ENCODE measurements at regions not wholly inside any gene's neighbourhood (a gene's known extent, or its start where the extent isn't known, plus 50 kb on each side); places are given as distances from the start of the nearest gene placed in this dataset.
A peak's percentile ranks its signal among the peaks of the same experiment; 100 is the strongest.
"Not testable (repeated sequence)": the region's sequence is repeated elsewhere in the genome, so short reads cannot be mapped to it uniquely, and the experiment has no call there.

- Mint-ChIP-seq H3K9me3 (no peaks in the 10 kb centered on the region), H3K27ac (no peak overlapping the region), H3K4me1 (peaks cover 13% of the 10 kb centered on the region), H3K27me3 (peaks cover 5% of the 10 kb centered on the region), H3K36me3 (ENCODE audit: low read depth) (no peaks in the 10 kb centered on the region), H3K4me3 (peak overlapping the region; percentile 7)
- intact Hi-C loops (cut with micrococcal nuclease): loop anchor here (10.0 kb wide), 1 partner anchor 611 kb away; no protein-coding TSS in a partner anchor
- DNase-seq: no peak
Measured at GRCh38 chr4:86493460-86493859, 100.7 kb upstream of the PTPN13 start.

GRCh38 chr4:86496094-86497080 is 97.7 kb upstream of the PTPN13 start:
- H3K27me3 Mint-ChIP-seq: peaks cover 15% of the 10 kb centered on the region
- H3K27ac Mint-ChIP-seq: no peak overlapping the region
- H3K4me3 Mint-ChIP-seq: no peak overlapping the region
- DNase-seq: peak; percentile 77
- H3K36me3 Mint-ChIP-seq (ENCODE audit: low read depth): no peaks in the 10 kb centered on the region
- no peaks in the 10 kb centered on the region for H3K9me3 Mint-ChIP-seq
- intact Hi-C loops (cut with micrococcal nuclease): loop anchor here (5.0 to 10.0 kb wide), 2 partner anchors 101 to 608 kb away; no protein-coding TSS in a partner anchor
- peaks cover 15% of the 10 kb centered on the region for H3K4me1 Mint-ChIP-seq

- Mint-ChIP-seq H3K4me1 (peaks cover 15% of the 10 kb centered on the region), H3K27me3 (peaks cover 15% of the 10 kb centered on the region), H3K27ac (no peak overlapping the region), H3K4me3 (no peak overlapping the region), H3K9me3 (no peaks in the 10 kb centered on the region), H3K36me3 (ENCODE audit: low read depth) (no peaks in the 10 kb centered on the region)
- DNase-seq: no peak
- intact Hi-C loops (cut with micrococcal nuclease): loop anchor here (5.0 to 10.0 kb wide), 2 partner anchors 100 to 608 kb away; no protein-coding TSS in a partner anchor
Measured at GRCh38 chr4:86497131-86497530, 97.0 kb upstream of the PTPN13 start.

- H3K27me3 Mint-ChIP-seq: peaks cover 22% of the 10 kb centered on the region
- no peaks in the 10 kb centered on the region for H3K9me3 Mint-ChIP-seq
- peak; percentile 67 for DNase-seq
Measured at GRCh38 chr4:86497980-86498862, 95.9 kb upstream of the PTPN13 start.

GRCh38 chr4:86498863-86499166 is 95.3 kb upstream of the PTPN13 start:
- Mint-ChIP-seq H3K9me3 (no peaks in the 10 kb centered on the region), H3K27me3 (peaks cover 27% of the 10 kb centered on the region), H3K4me1 (peaks cover 8% of the 10 kb centered on the region), H3K36me3 (ENCODE audit: low read depth) (no peaks in the 10 kb centered on the region), H3K4me3 (no peak overlapping the region), H3K27ac (no peak overlapping the region)
- intact Hi-C loops (cut with micrococcal nuclease): loop anchor here (1.0 to 10.0 kb wide), 4 partner anchors 45 to 606 kb away; no protein-coding TSS in a partner anchor
- DNase-seq: no peak

More at GRCh38 chr4:86497980-86498862, 95.9 kb upstream of the PTPN13 start:
- no peak overlapping the region for H3K4me3 Mint-ChIP-seq
- peaks cover 12% of the 10 kb centered on the region for H3K4me1 Mint-ChIP-seq
- H3K27ac Mint-ChIP-seq: no peak overlapping the region
- no peaks in the 10 kb centered on the region for H3K36me3 Mint-ChIP-seq (ENCODE audit: low read depth)
- intact Hi-C loops (cut with micrococcal nuclease): loop anchor here (1.0 to 10.0 kb wide), 4 partner anchors 46 to 607 kb away; no protein-coding TSS in a partner anchor

GRCh38 chr4:86500527-86500926 is 93.6 kb upstream of the PTPN13 start:
- Mint-ChIP-seq H3K27me3 (peaks cover 34% of the 10 kb centered on the region), H3K4me1 (peaks cover 2% of the 10 kb centered on the region), H3K4me3 (no peak overlapping the region), H3K27ac (no peak overlapping the region), H3K9me3 (no peaks in the 10 kb centered on the region), H3K36me3 (ENCODE audit: low read depth) (no peaks in the 10 kb centered on the region)
- intact Hi-C loops (cut with micrococcal nuclease): no loop called here
- DNase-seq: no peak

- Mint-ChIP-seq H3K27me3 (peaks cover 42% of the 10 kb centered on the region), H3K4me1 (peaks cover 2% of the 10 kb centered on the region), H3K27ac (no peak overlapping the region), H3K4me3 (no peak overlapping the region), H3K9me3 (no peaks in the 10 kb centered on the region), H3K36me3 (ENCODE audit: low read depth) (no peaks in the 10 kb centered on the region)
- intact Hi-C loops (cut with micrococcal nuclease): no loop called here
- no peak for DNase-seq
Measured at GRCh38 chr4:86502081-86502480, 92.0 kb upstream of the PTPN13 start.

GRCh38 chr4:86506591-86506990 is 87.5 kb upstream of the PTPN13 start:
- no peak for DNase-seq
- H3K27ac Mint-ChIP-seq: no peak overlapping the region
- intact Hi-C loops (cut with micrococcal nuclease): no loop called here
- no peaks in the 10 kb centered on the region for H3K4me1 Mint-ChIP-seq
- no peak overlapping the region for H3K4me3 Mint-ChIP-seq
- H3K36me3 Mint-ChIP-seq (ENCODE audit: low read depth): no peaks in the 10 kb centered on the region
- H3K27me3 Mint-ChIP-seq: peaks cover 45% of the 10 kb centered on the region
- no peaks in the 10 kb centered on the region for H3K9me3 Mint-ChIP-seq

- DNase-seq: no peak
- H3K27ac Mint-ChIP-seq: no peak overlapping the region
- H3K36me3 Mint-ChIP-seq (ENCODE audit: low read depth): no peaks in the 10 kb centered on the region
- peaks cover 41% of the 10 kb centered on the region for H3K27me3 Mint-ChIP-seq
- intact Hi-C loops (cut with micrococcal nuclease): no loop called here
- H3K4me3 Mint-ChIP-seq: no peak overlapping the region
- no peaks in the 10 kb centered on the region for H3K4me1 Mint-ChIP-seq
- no peaks in the 10 kb centered on the region for H3K9me3 Mint-ChIP-seq
Measured at GRCh38 chr4:86508436-86508835, 85.7 kb upstream of the PTPN13 start.

GRCh38 chr4:86511590-86511989 is 82.5 kb upstream of the PTPN13 start:
- Mint-ChIP-seq H3K36me3 (ENCODE audit: low read depth) (no peaks in the 10 kb centered on the region), H3K27me3 (peaks cover 44% of the 10 kb centered on the region), H3K4me1 (no peaks in the 10 kb centered on the region), H3K27ac (no peak overlapping the region), H3K4me3 (no peak overlapping the region), H3K9me3 (no peaks in the 10 kb centered on the region)
- no peak for DNase-seq
- intact Hi-C loops (cut with micrococcal nuclease): no loop called here

GRCh38 chr4:86512631-86513030 is 81.5 kb upstream of the PTPN13 start:
- Mint-ChIP-seq H3K4me3 (no peak overlapping the region), H3K9me3 (no peaks in the 10 kb centered on the region), H3K27me3 (peaks cover 44% of the 10 kb centered on the region), H3K4me1 (no peaks in the 10 kb centered on the region), H3K36me3 (ENCODE audit: low read depth) (no peaks in the 10 kb centered on the region), H3K27ac (no peak overlapping the region)
- no peak for DNase-seq
- intact Hi-C loops (cut with micrococcal nuclease): no loop called here

GRCh38 chr4:86515963-86516362 is 78.2 kb upstream of the PTPN13 start:
- H3K27ac Mint-ChIP-seq, H3K9me3 Mint-ChIP-seq: not testable (repeated sequence)

GRCh38 chr4:86521373-86521969 is 72.6 kb upstream of the PTPN13 start:
- Mint-ChIP-seq H3K36me3 (ENCODE audit: low read depth) (no peaks in the 10 kb centered on the region), H3K4me1 (no peaks in the 10 kb centered on the region), H3K4me3 (no peak overlapping the region)

More at GRCh38 chr4:86515963-86516362, 78.2 kb upstream of the PTPN13 start:
- H3K4me1 Mint-ChIP-seq; DNase-seq; H3K36me3 Mint-ChIP-seq (ENCODE audit: low read depth); H3K4me3 Mint-ChIP-seq; intact Hi-C loops (cut with micrococcal nuclease): not testable (repeated sequence)
- peaks cover 41% of the 10 kb centered on the region for H3K27me3 Mint-ChIP-seq

More at GRCh38 chr4:86521373-86521969, 72.6 kb upstream of the PTPN13 start:
- intact Hi-C loops (cut with micrococcal nuclease): no loop called here
- Mint-ChIP-seq H3K27me3 (peaks cover 27% of the 10 kb centered on the region), H3K27ac (no peak overlapping the region), H3K9me3 (no peaks in the 10 kb centered on the region)
- DNase-seq: no peak
